Thoracic aorta (tissue), 2 donors: ENCODE measurements at regions not wholly inside any gene's neighbourhood (a gene's known extent, or its start where the extent isn't known, plus 50 kb on each side); places are given as distances from the start of the nearest gene placed in this dataset.

ENCODE experiments used
- ATAC-seq: fragments of 150-250 bp; one replicate; pipeline ENCODE4 v1.8.0; 2017; ENCODE audit warnings: low read depth; ENCODE audit not compliant: insufficient number of reproducible peaks, low FRiP score
- DNase-seq: peaks from one replicate; pipeline ENCODE4 v3.0.0-alpha.2; 2020; ENCODE audit warnings: low spot score
- H3K27ac ChIP-seq, 2 donors: fragments of 200-600 bp; sonication (generic); 1 replicate in 1 of 2; 2 replicates in 1 of 2; pipeline ENCODE4 v1.5.1; 2016; ENCODE audit warnings: mild to moderate bottlenecking in 2 of 2, moderate library complexity in 2 of 2
- H3K27me3 ChIP-seq: fragments of 200-600 bp; sonication (generic); replicated peaks from 2 replicates; pipeline ENCODE4 v1.6.0; 2016; ENCODE audit warnings: mild to moderate bottlenecking; ENCODE audit not compliant: insufficient read depth
- H3K36me3 ChIP-seq: fragments of 200-600 bp; sonication (generic); one replicate; pipeline ENCODE4 v1.5.1; 2016
- H3K4me1 ChIP-seq, 2 donors: fragments of 200-600 bp; sonication (generic); 1 replicate in 1 of 2; 2 replicates in 1 of 2; pipeline versions ENCODE4 v1.5.1 to v1.6.0; 2016; ENCODE audit warnings: low read depth in 2 of 2, mild to moderate bottlenecking in 1 of 2; ENCODE audit not compliant: control insufficient read depth in 1 of 2
- H3K4me3 ChIP-seq: fragments of 200-600 bp; sonication (generic); 2 replicates; pipeline ENCODE4 v1.5.1; 2016; ENCODE audit warnings: mild to moderate bottlenecking
- H3K9me3 ChIP-seq: fragments of 200-600 bp; sonication (generic); 2 replicates; pipeline ENCODE4 v1.5.1; 2016
- TF ChIP-seq, protein P1 (sequence below): fragments of 200-600 bp; sonication (generic); IDR thresholded peaks from one replicate; pipeline ENCODE4 v1.5.1; 2019; ENCODE audit warnings: antibody characterized with exemption

DNA sequence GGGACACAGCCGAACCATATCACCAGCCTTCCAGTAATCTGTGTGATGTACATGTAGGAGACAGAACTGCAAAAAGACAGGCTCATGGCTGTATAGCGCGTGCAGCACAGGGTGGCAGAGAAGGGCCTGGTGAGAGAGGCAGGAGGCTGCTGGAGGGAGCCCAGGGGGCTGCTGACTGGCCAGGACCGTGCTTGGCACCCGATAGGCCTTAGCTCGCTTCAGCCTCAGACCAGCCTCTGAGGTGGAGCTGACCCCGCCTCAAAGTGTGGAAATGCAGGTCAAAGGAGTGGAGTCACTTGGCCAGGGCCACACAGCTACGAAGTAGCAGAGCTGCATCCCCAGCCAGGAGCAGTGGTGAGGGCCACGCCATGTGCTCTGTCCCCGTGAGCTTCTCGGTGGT, 707.6 kb downstream of the QKI start:
- no peaks in the 10 kb centered on the region for H3K27me3 ChIP-seq
- TF ChIP-seq, protein P1, sequence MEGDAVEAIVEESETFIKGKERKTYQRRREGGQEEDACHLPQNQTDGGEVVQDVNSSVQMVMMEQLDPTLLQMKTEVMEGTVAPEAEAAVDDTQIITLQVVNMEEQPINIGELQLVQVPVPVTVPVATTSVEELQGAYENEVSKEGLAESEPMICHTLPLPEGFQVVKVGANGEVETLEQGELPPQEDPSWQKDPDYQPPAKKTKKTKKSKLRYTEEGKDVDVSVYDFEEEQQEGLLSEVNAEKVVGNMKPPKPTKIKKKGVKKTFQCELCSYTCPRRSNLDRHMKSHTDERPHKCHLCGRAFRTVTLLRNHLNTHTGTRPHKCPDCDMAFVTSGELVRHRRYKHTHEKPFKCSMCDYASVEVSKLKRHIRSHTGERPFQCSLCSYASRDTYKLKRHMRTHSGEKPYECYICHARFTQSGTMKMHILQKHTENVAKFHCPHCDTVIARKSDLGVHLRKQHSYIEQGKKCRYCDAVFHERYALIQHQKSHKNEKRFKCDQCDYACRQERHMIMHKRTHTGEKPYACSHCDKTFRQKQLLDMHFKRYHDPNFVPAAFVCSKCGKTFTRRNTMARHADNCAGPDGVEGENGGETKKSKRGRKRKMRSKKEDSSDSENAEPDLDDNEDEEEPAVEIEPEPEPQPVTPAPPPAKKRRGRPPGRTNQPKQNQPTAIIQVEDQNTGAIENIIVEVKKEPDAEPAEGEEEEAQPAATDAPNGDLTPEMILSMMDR, result no peak
- no peaks in the 10 kb centered on the region for H3K9me3 ChIP-seq
- no peak for ATAC-seq
- no peaks in the 10 kb centered on the region for H3K4me1 ChIP-seq
- no peak for DNase-seq
- no peak overlapping the region for H3K27ac ChIP-seq
- no peaks in the 10 kb centered on the region for H3K36me3 ChIP-seq
- no peak overlapping the region for H3K4me3 ChIP-seq

DNA sequence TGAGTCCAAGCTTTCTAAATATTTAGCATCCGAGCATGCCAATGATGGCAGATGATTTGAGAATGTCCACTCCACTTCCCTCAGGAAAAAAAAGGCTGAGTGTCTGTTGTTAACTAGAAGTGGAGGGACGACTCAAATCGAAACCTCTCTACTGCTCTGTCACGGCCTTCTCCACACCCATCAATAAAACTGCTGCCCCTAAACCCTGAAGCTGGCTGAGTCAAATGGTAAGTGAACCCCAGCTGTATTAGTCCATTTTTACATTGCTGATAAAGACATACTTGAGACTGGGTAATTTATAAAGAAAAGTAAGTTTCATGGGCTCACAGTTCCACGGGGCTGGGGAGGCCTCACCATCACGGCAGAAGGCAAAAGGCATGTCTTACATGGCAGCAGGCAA, 707.0 kb downstream of the QKI start:
- no peak for DNase-seq
- no peak for ATAC-seq
- TF ChIP-seq, protein P1, result no peak
- Histone ChIP-seq H3K27me3 (no peaks in the 10 kb centered on the region), H3K27ac (no peak overlapping the region), H3K9me3 (no peaks in the 10 kb centered on the region), H3K36me3 (no peaks in the 10 kb centered on the region), H3K4me1 (no peaks in the 10 kb centered on the region), H3K4me3 (no peak overlapping the region)

DNA sequence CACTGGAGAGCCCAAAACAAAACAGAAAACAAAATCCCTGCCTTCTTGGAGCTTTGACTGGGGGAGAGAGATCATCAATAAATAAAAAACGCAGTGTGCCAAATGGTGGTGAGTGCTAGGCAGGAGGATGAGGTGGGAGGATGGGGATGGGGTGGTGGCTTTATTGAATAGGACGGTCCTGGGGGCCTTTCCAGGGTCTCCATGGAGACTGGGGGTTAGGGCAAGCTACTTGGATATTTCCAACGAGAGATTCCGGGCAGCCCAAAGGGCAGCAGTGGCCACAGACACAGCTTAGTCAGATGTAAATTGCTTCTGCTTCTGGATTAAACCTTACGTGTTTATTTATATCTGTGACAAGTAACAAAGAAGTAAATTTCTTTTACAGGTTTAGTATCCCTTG, 700.1 kb downstream of the QKI start:
- H3K27ac ChIP-seq, result no peak overlapping the region
- ATAC-seq, result no peak
- no peak for DNase-seq
- no peaks in the 10 kb centered on the region for H3K27me3 ChIP-seq
- no peaks in the 10 kb centered on the region for H3K9me3 ChIP-seq
- no peaks in the 10 kb centered on the region for H3K36me3 ChIP-seq
- TF ChIP-seq, protein P1, result no peak
- peaks cover 0 to 3% of the 10 kb centered on the region in 2 donors for H3K4me1 ChIP-seq
- no peak overlapping the region for H3K4me3 ChIP-seq

DNA sequence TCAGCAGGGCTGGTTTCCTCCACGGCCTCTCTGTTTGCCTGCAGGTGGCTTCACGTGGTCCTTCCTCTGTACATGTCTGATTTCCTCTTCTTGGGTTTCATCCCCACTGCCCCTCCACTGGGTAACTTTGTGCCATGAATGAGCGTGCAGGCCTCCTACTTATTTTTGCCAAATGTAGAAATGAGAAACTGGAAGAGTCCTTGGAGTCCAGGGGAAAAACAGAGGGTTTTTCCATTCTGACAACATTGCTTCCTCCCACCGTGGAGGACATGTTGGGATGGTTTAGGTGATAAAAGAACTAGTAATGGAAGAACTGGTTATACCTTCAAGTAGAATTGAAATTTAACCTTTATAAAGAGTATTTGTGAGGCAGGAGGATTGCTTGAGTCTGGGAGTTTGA, 699.5 kb downstream of the QKI start:
- Histone ChIP-seq H3K4me1 (peaks cover 0 to 9% of the 10 kb centered on the region in 2 donors), H3K27ac (no peak overlapping the region), H3K27me3 (no peaks in the 10 kb centered on the region), H3K4me3 (no peak overlapping the region), H3K9me3 (no peaks in the 10 kb centered on the region), H3K36me3 (no peaks in the 10 kb centered on the region)
- DNase-seq (no peak), ATAC-seq (no peak)
- TF ChIP-seq, protein P1, result no peak

DNA sequence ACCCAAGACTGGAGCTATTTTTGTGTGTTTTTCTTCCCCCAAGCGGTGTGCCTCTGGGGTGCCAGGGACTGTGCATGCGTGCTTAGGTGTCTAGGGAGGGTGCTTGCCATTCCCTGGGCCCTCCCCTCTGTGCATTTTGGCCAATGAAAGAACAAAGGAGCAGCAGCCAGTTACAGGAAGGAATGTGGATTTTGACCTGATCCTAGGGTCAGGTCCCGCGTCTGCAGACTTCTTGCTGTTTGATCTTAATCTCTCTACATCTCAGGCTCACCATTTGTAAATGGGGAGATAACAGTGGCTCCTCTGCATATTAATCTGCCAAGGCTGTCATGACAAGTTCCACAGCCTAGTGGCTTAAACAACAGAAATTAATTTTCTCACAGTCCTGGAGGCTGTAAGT, 699.1 kb downstream of the QKI start:
- no peaks in the 10 kb centered on the region for H3K9me3 ChIP-seq
- ATAC-seq, result no peak
- DNase-seq, result no peak

More for the DNA sequence above, 699.1 kb downstream of the QKI start:
- Histone ChIP-seq H3K36me3 (no peaks in the 10 kb centered on the region), H3K4me3 (no peak overlapping the region), H3K4me1 (peaks cover 0 to 9% of the 10 kb centered on the region in 2 donors), H3K27me3 (no peaks in the 10 kb centered on the region), H3K27ac (no peak overlapping the region)
- TF ChIP-seq, protein P1, result no peak
